Muscle of leg (tissue), 3 donors: ENCODE measurements at regions not wholly inside any gene's neighbourhood (a gene's known extent, or its start where the extent isn't known, plus 50 kb on each side); places are given as distances from the start of the nearest gene placed in this dataset.

ENCODE experiments used
- DNase-seq: peaks from one replicate; pipeline ENCODE4 v3.0.0; 2013
- H3K27ac ChIP-seq: one replicate; pipeline ENCODE4 v1.5.1; 2013; ENCODE audit warnings: mild to moderate bottlenecking, low read length, control low read depth
- H3K27me3 ChIP-seq: one replicate; pipeline ENCODE4 v1.6.1; 2013; ENCODE audit warnings: low read length; ENCODE audit not compliant: control insufficient read depth, insufficient read depth
- H3K36me3 ChIP-seq: one replicate; pipeline ENCODE4 v1.6.1; 2013; ENCODE audit warnings: low read length; ENCODE audit not compliant: control insufficient read depth, insufficient read depth
- H3K4me1 ChIP-seq: one replicate; pipeline ENCODE4 v1.6.1; 2013; ENCODE audit warnings: low read length; ENCODE audit not compliant: control insufficient read depth, insufficient read depth
- H3K4me3 ChIP-seq: one replicate; pipeline ENCODE4 v1.5.1; 2013; ENCODE audit warnings: low read length, control low read depth
- H3K9me3 ChIP-seq: replicated peaks from 2 replicates; pipeline ENCODE4 v1.6.1; 2013; ENCODE audit warnings: low read depth, low read length; ENCODE audit not compliant: control insufficient read depth
- WGBS: methylation state at CpG from one replicate; pipeline ENCODE4 v1.1.5; 2013; ENCODE audit warnings: missing lambda C conversion rate; ENCODE audit not compliant: insufficient coverage; 5-methylcytosine and 5-hydroxymethylcytosine counted together

DNA sequence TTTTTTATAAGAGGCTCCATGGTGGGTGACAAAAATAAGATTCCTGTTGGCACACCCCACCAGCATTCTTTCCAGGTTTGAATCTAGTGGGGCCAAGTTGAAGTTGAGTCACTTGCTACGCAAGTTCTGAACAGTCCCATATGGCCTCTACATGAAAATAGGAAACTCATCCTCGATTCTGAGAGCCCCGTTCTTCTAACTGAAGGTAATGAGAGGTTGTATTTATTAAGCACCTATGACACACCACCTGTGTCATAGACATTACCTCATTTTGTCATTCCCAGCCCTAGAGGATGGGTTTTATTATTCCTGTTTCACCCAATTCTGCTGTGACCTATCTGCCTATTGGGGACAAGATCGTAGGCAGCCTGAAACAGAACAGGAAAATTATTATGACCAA lies 131.7 kb downstream of the ACTL7B start:
- no peaks in the 10 kb centered on the region for H3K9me3 ChIP-seq
- WGBS = no CpG with 5 or more reads among the region's 4 CpGs
- DNase-seq = no peak
- no peak overlapping the region for H3K4me3 ChIP-seq
- H3K27ac ChIP-seq = no peak overlapping the region
- H3K36me3 ChIP-seq = no peaks in the 10 kb centered on the region
- H3K4me1 ChIP-seq = peaks cover 13% of the 10 kb centered on the region
- H3K27me3 ChIP-seq = no peaks in the 10 kb centered on the region

DNA sequence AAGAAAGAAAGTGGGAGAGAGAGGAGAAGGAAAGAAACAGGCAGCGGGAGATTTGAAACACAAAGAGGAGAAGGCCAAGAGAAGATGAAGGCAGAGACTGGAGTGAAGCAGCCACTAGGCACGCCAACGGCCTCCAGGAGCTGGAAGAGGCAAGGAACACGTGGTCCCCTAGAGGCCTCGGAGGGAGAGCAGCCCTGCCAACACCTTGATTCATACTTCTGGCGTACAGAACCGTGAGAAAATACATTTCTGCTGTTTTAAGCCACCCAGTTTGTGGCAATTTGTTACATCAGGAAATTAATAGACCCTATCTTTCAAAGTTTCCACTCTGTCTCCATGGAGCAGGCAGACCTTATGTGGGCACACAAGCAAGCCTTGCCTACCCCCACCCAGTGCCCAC lies 133.4 kb downstream of the ACTL7B start:
- Histone ChIP-seq H3K9me3 (no peaks in the 10 kb centered on the region), H3K4me1 (peaks cover 4% of the 10 kb centered on the region), H3K4me3 (no peak overlapping the region), H3K27me3 (no peaks in the 10 kb centered on the region), H3K27ac (no peak overlapping the region), H3K36me3 (no peaks in the 10 kb centered on the region)
- 51% methylated on average over 7 of the region's 7 CpGs for WGBS
- DNase-seq = peak; percentile 34

DNA sequence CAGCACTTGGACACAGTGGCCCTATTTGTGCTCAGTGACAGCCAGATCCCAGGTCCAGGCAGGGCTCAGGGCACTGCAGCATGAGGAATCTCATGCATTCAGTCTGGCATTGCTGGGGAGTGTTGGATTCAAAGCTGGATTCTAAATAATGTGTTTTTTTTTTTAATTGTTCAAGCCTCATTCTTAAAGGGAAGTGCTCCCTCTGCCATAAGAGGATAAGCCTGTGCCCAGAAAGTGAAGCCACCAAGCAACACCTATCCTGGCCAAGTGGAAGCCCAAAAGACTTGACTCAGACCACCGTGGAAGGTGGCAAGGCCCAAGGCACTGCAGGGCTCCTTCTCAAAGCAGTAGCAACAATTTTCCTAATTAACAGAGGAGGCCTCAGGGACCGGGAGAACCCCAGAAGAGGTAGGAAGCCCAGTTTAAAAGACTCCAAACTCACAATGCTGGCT lies 135.6 kb downstream of the ACTL7B start:
- Histone ChIP-seq H3K9me3 (no peaks in the 10 kb centered on the region), H3K4me3 (no peak overlapping the region), H3K27ac (no peak overlapping the region), H3K36me3 (no peaks in the 10 kb centered on the region), H3K4me1 (no peaks in the 10 kb centered on the region), H3K27me3 (no peaks in the 10 kb centered on the region)
- WGBS = 67% methylated on average over 1 of the region's 2 CpGs
- no peak for DNase-seq

DNA sequence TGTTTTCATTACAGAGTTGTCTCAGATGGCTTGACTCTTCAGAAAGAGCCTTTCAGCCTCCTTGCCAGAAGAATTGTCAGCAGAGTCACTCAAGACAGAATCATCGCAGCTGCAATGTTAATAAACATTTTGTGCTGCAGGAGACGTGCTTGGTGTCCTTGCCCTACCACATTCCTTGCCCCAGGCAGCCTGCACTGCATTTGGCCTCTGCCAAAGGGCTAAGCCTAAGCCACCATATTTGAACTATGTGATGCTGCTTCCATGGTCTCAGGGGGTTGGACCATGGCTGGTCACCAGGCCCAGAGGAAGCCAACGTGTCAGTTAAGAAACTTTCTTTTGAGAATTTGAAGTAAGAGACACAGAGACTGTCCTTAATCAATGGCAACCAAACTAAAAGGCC lies 145.4 kb downstream of the ACTL7B start:
- WGBS = 40% methylated on average over 1 of the region's 3 CpGs
- Histone ChIP-seq H3K27me3 (no peaks in the 10 kb centered on the region), H3K4me3 (no peak overlapping the region), H3K36me3 (no peaks in the 10 kb centered on the region), H3K27ac (no peak overlapping the region), H3K9me3 (no peaks in the 10 kb centered on the region), H3K4me1 (no peaks in the 10 kb centered on the region)
- no peak for DNase-seq

DNA sequence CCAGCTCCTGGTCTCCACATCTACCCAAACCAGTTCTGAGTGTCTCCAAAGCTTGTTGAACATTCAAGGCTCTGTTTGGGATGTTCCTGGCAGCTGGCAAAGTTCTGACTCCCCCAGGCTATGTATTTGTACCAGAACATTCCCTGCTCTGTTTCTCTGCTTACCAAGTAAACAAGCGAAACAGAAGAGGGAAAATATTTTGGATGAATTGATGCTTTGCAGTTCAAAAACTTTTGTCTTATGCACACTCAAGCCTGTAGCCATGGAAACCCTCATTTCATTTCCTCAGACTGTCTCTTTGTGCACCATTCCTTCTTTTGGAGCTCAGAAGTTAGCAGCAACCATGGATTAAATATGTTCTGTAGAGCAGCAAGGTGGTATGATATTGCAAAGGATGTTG lies 145.8 kb downstream of the ACTL7B start:
- no peaks in the 10 kb centered on the region for H3K9me3 ChIP-seq
- DNase-seq = peak; percentile 32
- no peaks in the 10 kb centered on the region for H3K4me1 ChIP-seq
- no peak overlapping the region for H3K27ac ChIP-seq
- no peak overlapping the region for H3K4me3 ChIP-seq
- H3K27me3 ChIP-seq = no peaks in the 10 kb centered on the region
- WGBS = no CpG with 5 or more reads among the region's 1 CpG
- no peaks in the 10 kb centered on the region for H3K36me3 ChIP-seq

- no peaks in the 10 kb centered on the region for H3K4me1 ChIP-seq
- no peak for DNase-seq
- H3K27me3 ChIP-seq = no peaks in the 10 kb centered on the region
- H3K9me3 ChIP-seq = no peaks in the 10 kb centered on the region
- H3K4me3 ChIP-seq = no peak overlapping the region
- H3K27ac ChIP-seq = no peak overlapping the region
- H3K36me3 ChIP-seq = no peaks in the 10 kb centered on the region
Measured at GRCh38 chr9:108709126-108709525, 146.7 kb downstream of the ACTL7B start.

- Histone ChIP-seq H3K9me3 (no peaks in the 10 kb centered on the region), H3K4me3 (no peak overlapping the region), H3K4me1 (no peaks in the 10 kb centered on the region), H3K27me3 (no peaks in the 10 kb centered on the region), H3K27ac (no peak overlapping the region), H3K36me3 (no peaks in the 10 kb centered on the region)
- no peak for DNase-seq
- 75% methylated on average over 9 of the region's 9 CpGs for WGBS
Measured at GRCh38 chr9:108708448-108708847, 147.3 kb downstream of the ACTL7B start.

DNA sequence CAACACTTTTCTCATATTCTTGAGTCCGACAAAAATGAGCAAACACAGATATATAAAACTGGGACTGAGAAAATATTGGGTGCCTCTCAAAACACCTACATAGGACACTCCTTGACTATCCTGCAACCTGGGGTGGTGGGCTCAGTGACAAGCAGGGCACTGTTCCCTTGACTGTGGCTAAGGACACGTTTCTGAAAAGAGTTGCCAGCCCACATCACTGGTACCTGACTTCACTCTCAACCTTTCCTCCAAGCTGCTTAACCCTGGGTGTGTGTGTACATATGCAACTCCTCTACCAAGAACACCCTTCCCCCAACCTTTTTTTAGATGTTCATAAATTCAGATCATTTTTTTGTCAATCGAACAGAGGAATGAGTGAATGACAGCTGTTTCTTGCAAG lies 148.7 kb downstream of the ACTL7B start:
- no peaks in the 10 kb centered on the region for H3K36me3 ChIP-seq
- no peaks in the 10 kb centered on the region for H3K9me3 ChIP-seq
- H3K4me1 ChIP-seq = no peaks in the 10 kb centered on the region
- no CpG with 5 or more reads among the region's 3 CpGs for WGBS
- H3K4me3 ChIP-seq = no peak overlapping the region
- no peaks in the 10 kb centered on the region for H3K27me3 ChIP-seq
- no peak for DNase-seq
- H3K27ac ChIP-seq = no peak overlapping the region

DNA sequence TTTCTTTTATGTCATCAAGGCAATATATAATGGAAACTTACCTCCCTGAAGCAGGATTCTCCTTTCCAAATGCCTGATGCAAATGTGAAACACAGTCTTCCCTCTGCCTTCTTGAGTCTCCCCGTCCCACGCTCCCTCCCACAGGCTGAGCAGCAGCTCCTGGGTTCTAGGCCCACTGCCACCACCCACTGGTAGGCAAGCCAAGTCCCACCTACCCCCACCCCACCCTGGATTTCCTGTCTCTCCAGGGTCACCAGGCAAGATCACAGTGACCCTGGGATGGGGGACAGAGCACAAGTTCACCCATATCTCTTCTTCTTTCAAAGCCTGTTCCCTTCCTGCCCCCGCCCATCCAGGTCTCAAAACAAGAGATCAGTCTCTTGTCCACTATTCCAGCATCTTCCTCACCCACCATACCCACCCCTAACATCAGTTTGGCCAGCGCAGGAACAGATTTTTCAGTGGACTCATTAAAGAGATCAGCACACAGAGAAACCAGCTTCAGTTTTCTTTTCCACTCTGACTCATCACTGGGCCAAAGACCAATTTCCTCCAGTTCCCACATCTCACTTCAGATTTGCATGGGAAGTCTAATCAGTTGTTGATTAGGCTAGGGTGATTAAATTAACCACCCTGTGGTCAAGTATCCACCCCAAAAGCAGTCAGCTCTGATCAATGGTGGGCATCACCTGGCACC lies 151.5 kb downstream of the ACTL7B start:
- no peak overlapping the region for H3K4me3 ChIP-seq
- no peaks in the 10 kb centered on the region for H3K36me3 ChIP-seq
- H3K4me1 ChIP-seq = no peaks in the 10 kb centered on the region
- no peaks in the 10 kb centered on the region for H3K27me3 ChIP-seq
- H3K9me3 ChIP-seq = no peaks in the 10 kb centered on the region
- WGBS = 84% methylated on average over 4 of the region's 4 CpGs
- DNase-seq = peak; percentile 44
- H3K27ac ChIP-seq = no peak overlapping the region

- Histone ChIP-seq H3K27me3 (no peaks in the 10 kb centered on the region), H3K4me3 (no peak overlapping the region), H3K9me3 (no peaks in the 10 kb centered on the region), H3K27ac (no peak overlapping the region), H3K4me1 (no peaks in the 10 kb centered on the region), H3K36me3 (no peaks in the 10 kb centered on the region)
- DNase-seq = peak; percentile 32
- 57% methylated on average over 6 of the region's 9 CpGs for WGBS
Measured at GRCh38 chr9:108703429-108703828, 152.4 kb downstream of the ACTL7B start.

DNA sequence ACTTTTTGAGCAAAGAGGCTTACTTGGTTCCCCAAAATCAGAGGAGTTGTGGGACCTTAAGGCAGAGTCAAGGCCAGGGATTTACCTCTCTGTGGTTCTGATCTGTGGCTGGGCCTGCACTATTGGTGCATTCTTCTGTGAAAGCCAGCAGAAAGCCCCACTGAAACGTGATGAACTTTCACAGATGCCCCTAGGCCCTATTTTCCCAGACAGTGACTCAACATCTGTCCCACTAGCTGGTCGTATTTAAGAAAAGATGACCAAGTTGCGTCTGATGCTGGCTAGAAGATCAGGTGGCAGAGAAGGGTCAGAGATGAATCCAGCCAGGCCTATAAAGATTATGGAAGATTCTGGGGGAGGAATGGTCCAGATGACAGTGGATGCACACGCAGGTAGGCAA lies 153.1 kb downstream of the ACTL7B start:
- Histone ChIP-seq H3K36me3 (no peaks in the 10 kb centered on the region), H3K4me3 (no peak overlapping the region), H3K4me1 (no peaks in the 10 kb centered on the region), H3K27me3 (no peaks in the 10 kb centered on the region), H3K27ac (no peak overlapping the region), H3K9me3 (no peaks in the 10 kb centered on the region)
- WGBS = 83% methylated on average over 3 of the region's 4 CpGs
- no peak for DNase-seq
